ENCODE measurements at regions not wholly inside any gene's neighbourhood (a gene's known extent, or its start where the extent isn't known, plus 50 kb on each side); places are given as distances from the start of the nearest gene placed in this dataset.

GRCh38 chr6:6912817-6913744 lies 194.7 kb upstream of the RREB1 start:
- DNase-seq (ENCODE audit: low spot score), result no peak
- TF ChIP-seq CTCF (IDR thresholded peaks at IDR 0.05; ENCODE audit: borderline replicate concordance, control extremely low read depth, extremely low read depth, insufficient read depth, missing control alignments), result no peak

GRCh38 chr6:6915219-6915618 lies 192.5 kb upstream of the RREB1 start:
- DNase-seq (ENCODE audit: low spot score), result no peak
- in situ Hi-C loops (cut with MboI; ENCODE audit: low sequenced_read_pairs, unreplicated experiment), result no loop called here
- no peak for TF ChIP-seq CTCF (IDR thresholded peaks at IDR 0.05; ENCODE audit: borderline replicate concordance, control extremely low read depth, extremely low read depth, insufficient read depth, missing control alignments)

More at GRCh38 chr6:6912817-6913744, 194.7 kb upstream of the RREB1 start:
- in situ Hi-C loops (cut with MboI; ENCODE audit: low sequenced_read_pairs, unreplicated experiment), result no loop called here

GRCh38 chr6:6915813-6916547 lies 191.8 kb upstream of the RREB1 start:
- in situ Hi-C loops (cut with MboI; ENCODE audit: low sequenced_read_pairs, unreplicated experiment), result no loop called here
- no peak for TF ChIP-seq CTCF (IDR thresholded peaks at IDR 0.05; ENCODE audit: borderline replicate concordance, control extremely low read depth, extremely low read depth, insufficient read depth, missing control alignments)
- DNase-seq (ENCODE audit: low spot score), result no peak

GRCh38 chr6:6916598-6916997 lies 191.2 kb upstream of the RREB1 start:
- TF ChIP-seq CTCF (IDR thresholded peaks at IDR 0.05; ENCODE audit: borderline replicate concordance, control extremely low read depth, extremely low read depth, insufficient read depth, missing control alignments), result no peak
- in situ Hi-C loops (cut with MboI; ENCODE audit: low sequenced_read_pairs, unreplicated experiment), result no loop called here
- no peak for DNase-seq (ENCODE audit: low spot score)

GRCh38 chr6:6918216-6918983 lies 189.4 kb upstream of the RREB1 start:
- in situ Hi-C loops (cut with MboI; ENCODE audit: low sequenced_read_pairs, unreplicated experiment), result no loop called here
- no peak for TF ChIP-seq CTCF (IDR thresholded peaks at IDR 0.05; ENCODE audit: borderline replicate concordance, control extremely low read depth, extremely low read depth, insufficient read depth, missing control alignments)
- peak; percentile 87 for DNase-seq (ENCODE audit: low spot score)

- DNase-seq (ENCODE audit: low spot score), result no peak
- TF ChIP-seq CTCF (IDR thresholded peaks at IDR 0.05; ENCODE audit: borderline replicate concordance, control extremely low read depth, extremely low read depth, insufficient read depth, missing control alignments), result no peak
- in situ Hi-C loops (cut with MboI; ENCODE audit: low sequenced_read_pairs, unreplicated experiment), result no loop called here
Measured at GRCh38 chr6:6919173-6919572, 188.6 kb upstream of the RREB1 start.

Measured in GM13976 (cell line).